ENCODE measurements at regions not wholly inside any gene's neighbourhood (a gene's known extent, or its start where the extent isn't known, plus 50 kb on each side); places are given as distances from the start of the nearest gene placed in this dataset.

GRCh38 chr13:74825938-74826246 is 656.1 kb downstream of the TBC1D4 start:
- TF ChIP-seq CTCF (conservative IDR thresholded peaks at IDR 0.05; ENCODE audit: low read depth, low read length) (no peak), EZH2 (IDR thresholded peaks at IDR 0.05; ENCODE audit: borderline replicate concordance, low read depth, low read length, poor library complexity, severe bottlenecking) (no peak)
